ENCODE measurements at regions not wholly inside any gene's neighbourhood (a gene's known extent, or its start where the extent isn't known, plus 50 kb on each side); places are given as distances from the start of the nearest gene placed in this dataset.
"Not testable (repeated sequence)": the region's sequence is repeated elsewhere in the genome, so short reads cannot be mapped to it uniquely, and the experiment has no call there.

GRCh38 chr2:153532140-153532539 is 53.6 kb upstream of the RPRM start:
- POLR2A ChIA-PET: no interaction called here
- H3K36me3 ChIP-seq (ENCODE audit: insufficient read depth, low read length): no peaks in the 10 kb centered on the region
- DNase-seq (no peak), ATAC-seq (ENCODE audit: poor library complexity) (no peak)
- no peaks in the 10 kb centered on the region for H3K4me1 ChIP-seq (ENCODE audit: insufficient read depth, low read length)
- H3K4me1 Mint-ChIP-seq (ENCODE audit: low read depth): no peaks in the 10 kb centered on the region
- H3K9me3 ChIP-seq (ENCODE audit: control insufficient read depth in 1 of 2, insufficient read depth in 1 of 2, low read length in 2 of 2): no peaks in the 10 kb centered on the region
- no peak overlapping the region for H3K27ac Mint-ChIP-seq
- no peaks in the 10 kb centered on the region for H3K9me3 Mint-ChIP-seq
- CTCF ChIA-PET: interaction anchor here (1.3 kb wide), 1 partner anchor 13 kb away, joined by 4 read pairs; no protein-coding TSS in a partner anchor
- no peaks in the 10 kb centered on the region for H3K27me3 ChIP-seq (ENCODE audit: control insufficient read depth in 1 of 2, insufficient read depth in 2 of 2, low read length in 2 of 2)
- intact Hi-C loops (cut with DNase I, micrococcal nuclease): no loop called here
- no peak overlapping the region for H3K4me3 ChIP-seq (ENCODE audit: low read length)
- H3K4me3 Mint-ChIP-seq: no peak overlapping the region
- no peak overlapping the region for H3K27ac ChIP-seq (ENCODE audit: low read depth in 1 of 2, low read length in 2 of 2)
- no peak for TF ChIP-seq CTCF (IDR thresholded peaks at IDR 0.05)
- H3K36me3 Mint-ChIP-seq (ENCODE audit: low read depth): no peaks in the 10 kb centered on the region
- peaks cover 5% of the 10 kb centered on the region for H3K27me3 Mint-ChIP-seq

GRCh38 chr2:153533803-153534202 is 55.2 kb upstream of the RPRM start:
- intact Hi-C loops (cut with DNase I, micrococcal nuclease); H3K27ac Mint-ChIP-seq; H3K36me3 Mint-ChIP-seq (ENCODE audit: low read depth); H3K27ac ChIP-seq (ENCODE audit: low read depth in 1 of 2, low read length in 2 of 2); H3K4me3 ChIP-seq (ENCODE audit: low read length); H3K4me1 Mint-ChIP-seq (ENCODE audit: low read depth); H3K27me3 ChIP-seq (ENCODE audit: control insufficient read depth in 1 of 2, insufficient read depth in 2 of 2, low read length in 2 of 2); CTCF ChIA-PET; H3K36me3 ChIP-seq (ENCODE audit: insufficient read depth, low read length); POLR2A ChIA-PET; H3K4me1 ChIP-seq (ENCODE audit: insufficient read depth, low read length); H3K4me3 Mint-ChIP-seq; ATAC-seq (ENCODE audit: poor library complexity); H3K27me3 Mint-ChIP-seq; H3K9me3 ChIP-seq (ENCODE audit: control insufficient read depth in 1 of 2, insufficient read depth in 1 of 2, low read length in 2 of 2); H3K9me3 Mint-ChIP-seq; DNase-seq: not testable (repeated sequence)

- H3K4me3 Mint-ChIP-seq; H3K4me1 ChIP-seq (ENCODE audit: insufficient read depth, low read length); intact Hi-C loops (cut with DNase I, micrococcal nuclease); H3K9me3 Mint-ChIP-seq; H3K27ac Mint-ChIP-seq; ATAC-seq (ENCODE audit: poor library complexity); H3K27ac ChIP-seq (ENCODE audit: low read depth in 1 of 2, low read length in 2 of 2); DNase-seq; H3K36me3 ChIP-seq (ENCODE audit: insufficient read depth, low read length); CTCF ChIA-PET; H3K4me3 ChIP-seq (ENCODE audit: low read length); H3K36me3 Mint-ChIP-seq (ENCODE audit: low read depth); POLR2A ChIA-PET; H3K27me3 ChIP-seq (ENCODE audit: control insufficient read depth in 1 of 2, insufficient read depth in 2 of 2, low read length in 2 of 2); H3K27me3 Mint-ChIP-seq; H3K9me3 ChIP-seq (ENCODE audit: control insufficient read depth in 1 of 2, insufficient read depth in 1 of 2, low read length in 2 of 2); H3K4me1 Mint-ChIP-seq (ENCODE audit: low read depth): not testable (repeated sequence)
Observed at GRCh38 chr2:153534590-153534989, 56.0 kb upstream of the RPRM start.

- TF ChIP-seq CTCF (IDR thresholded peaks at IDR 0.05): no peak
- no peak for DNase-seq
- ChIA-PET POLR2A (no interaction called here), CTCF (no interaction called here)
- Histone ChIP-seq H3K9me3 (ENCODE audit: control insufficient read depth in 1 of 2, insufficient read depth in 1 of 2, low read length in 2 of 2) (peaks cover 4 to 9% of the 10 kb centered on the region in 2 experiments), H3K27me3 (ENCODE audit: control insufficient read depth in 1 of 2, insufficient read depth in 2 of 2, low read length in 2 of 2) (no peaks in the 10 kb centered on the region), H3K4me1 (ENCODE audit: insufficient read depth, low read length) (no peaks in the 10 kb centered on the region), H3K27ac (ENCODE audit: low read depth in 1 of 2, low read length in 2 of 2) (no peak overlapping the region), H3K36me3 (ENCODE audit: insufficient read depth, low read length) (no peaks in the 10 kb centered on the region), H3K4me3 (ENCODE audit: low read length) (no peak overlapping the region)
- no peak overlapping the region for H3K27ac Mint-ChIP-seq
- peaks cover 2% of the 10 kb centered on the region for H3K9me3 Mint-ChIP-seq
- intact Hi-C loops (cut with DNase I, micrococcal nuclease): no loop called here
- no peaks in the 10 kb centered on the region for H3K36me3 Mint-ChIP-seq (ENCODE audit: low read depth)
- H3K4me3 Mint-ChIP-seq: no peak overlapping the region
- H3K27me3 Mint-ChIP-seq: no peaks in the 10 kb centered on the region
- no peaks in the 10 kb centered on the region for H3K4me1 Mint-ChIP-seq (ENCODE audit: low read depth)
- no peak for ATAC-seq (ENCODE audit: poor library complexity)
Observed at GRCh38 chr2:153536115-153536514, 57.6 kb upstream of the RPRM start.

GRCh38 chr2:153538102-153538501 is 59.5 kb upstream of the RPRM start:
- H3K36me3 Mint-ChIP-seq (ENCODE audit: low read depth); H3K4me1 Mint-ChIP-seq (ENCODE audit: low read depth): not testable (repeated sequence)

More at GRCh38 chr2:153538102-153538501, 59.5 kb upstream of the RPRM start:
- H3K9me3 ChIP-seq (ENCODE audit: control insufficient read depth in 1 of 2, insufficient read depth in 1 of 2, low read length in 2 of 2); H3K36me3 ChIP-seq (ENCODE audit: insufficient read depth, low read length); H3K27me3 Mint-ChIP-seq; H3K4me3 ChIP-seq (ENCODE audit: low read length); POLR2A ChIA-PET; DNase-seq; H3K27ac Mint-ChIP-seq; ATAC-seq (ENCODE audit: poor library complexity); H3K27me3 ChIP-seq (ENCODE audit: control insufficient read depth in 1 of 2, insufficient read depth in 2 of 2, low read length in 2 of 2); H3K27ac ChIP-seq (ENCODE audit: low read depth in 1 of 2, low read length in 2 of 2); H3K4me3 Mint-ChIP-seq; CTCF ChIA-PET; intact Hi-C loops (cut with DNase I, micrococcal nuclease); H3K4me1 ChIP-seq (ENCODE audit: insufficient read depth, low read length); H3K9me3 Mint-ChIP-seq: not testable (repeated sequence)
